Fibroblast of skin of left biceps (primary cell): ENCODE measurements at regions not wholly inside any gene's neighbourhood (a gene's known extent, or its start where the extent isn't known, plus 50 kb on each side); places are given as distances from the start of the nearest gene placed in this dataset.

ENCODE experiments used
- DNase-seq, 2 experiments: peaks; one replicate each; pipeline ENCODE4 v3.0.0-alpha.2; 2013; ENCODE audit warnings: low read depth in 2 of 2

DNA sequence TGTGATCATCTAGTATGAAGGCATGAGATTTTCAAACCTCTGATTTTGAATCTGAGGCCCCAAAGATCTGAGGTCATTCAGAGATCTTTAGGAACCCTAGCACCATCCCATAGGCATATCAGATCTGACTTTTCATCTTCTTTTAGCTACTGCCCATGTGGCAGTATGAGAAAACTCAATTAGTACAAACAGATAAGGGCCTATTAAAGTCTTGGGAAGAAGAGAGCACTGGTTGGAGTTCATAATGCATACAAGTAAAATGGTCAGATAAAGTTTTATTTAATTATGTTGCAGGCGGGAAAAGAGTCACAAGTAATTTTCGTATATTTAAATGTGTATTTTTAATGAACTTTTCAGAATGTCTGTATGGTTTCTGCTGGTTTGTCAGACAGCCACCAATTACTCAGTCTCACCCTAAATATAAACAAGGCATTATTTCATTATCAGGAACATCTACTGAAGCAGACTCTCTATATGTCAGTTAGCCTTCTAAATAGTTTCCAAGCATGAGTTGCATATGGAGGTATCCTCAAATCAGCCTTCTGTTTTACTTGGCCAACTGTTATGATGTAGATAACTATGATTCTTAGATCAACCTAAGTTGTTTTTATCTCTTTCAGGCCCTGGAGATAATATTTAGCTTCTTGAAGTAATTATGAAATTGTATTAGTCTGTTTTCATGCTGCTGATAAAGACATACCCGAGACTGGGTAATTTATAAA lies 340.3 kb upstream of the TBC1D5 start:
- DNase-seq = no peak

- peak in 1 of 2 experiments; percentile 11 for DNase-seq
Measured at GRCh38 chr3:18080198-18080689, 337.8 kb upstream of the TBC1D5 start.

DNA sequence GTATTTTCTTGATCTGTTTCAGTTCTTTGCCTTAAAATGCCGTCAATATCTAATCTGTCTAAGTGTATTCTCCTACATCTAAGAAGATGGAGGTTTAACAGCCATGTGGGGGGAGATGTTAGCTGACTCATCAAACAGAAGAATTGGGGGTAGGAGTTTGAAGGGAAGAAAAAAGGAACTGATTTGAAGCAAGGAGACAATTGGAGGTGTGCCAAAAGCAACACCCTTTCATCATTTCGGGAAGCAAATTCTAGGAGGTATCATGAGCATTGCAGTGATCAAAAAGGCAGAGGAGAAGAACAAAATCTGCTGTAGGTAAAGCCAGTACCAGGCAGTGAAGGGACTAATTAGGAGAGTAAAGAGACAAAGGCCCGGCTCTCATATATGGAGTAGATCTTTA lies 337.3 kb upstream of the TBC1D5 start:
- no peak for DNase-seq

DNA sequence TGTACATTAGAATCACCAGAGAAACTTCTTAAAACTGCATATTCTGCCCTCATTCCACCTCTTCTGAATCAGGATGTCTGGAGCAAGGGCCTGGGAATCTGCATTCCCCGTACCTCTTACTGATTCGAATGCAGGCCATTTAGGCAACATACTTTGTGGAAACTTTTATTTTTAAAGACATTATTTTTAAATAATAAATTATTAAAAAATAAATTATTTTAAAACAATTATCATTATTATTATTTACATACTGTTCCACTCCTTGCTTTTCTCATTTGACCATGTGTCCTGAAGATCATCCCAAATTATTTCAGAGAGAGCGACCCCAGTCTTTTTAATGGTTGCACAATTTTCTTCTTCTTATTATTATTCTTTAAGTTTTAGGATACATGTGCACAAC lies 336.6 kb upstream of the TBC1D5 start:
- no peak for DNase-seq

GRCh38 chr3:18077128-18077840 lies 334.9 kb upstream of the TBC1D5 start:
- no peak for DNase-seq

- DNase-seq = no peak
Measured at GRCh38 chr3:18076301-18076700, 333.9 kb upstream of the TBC1D5 start.

DNA sequence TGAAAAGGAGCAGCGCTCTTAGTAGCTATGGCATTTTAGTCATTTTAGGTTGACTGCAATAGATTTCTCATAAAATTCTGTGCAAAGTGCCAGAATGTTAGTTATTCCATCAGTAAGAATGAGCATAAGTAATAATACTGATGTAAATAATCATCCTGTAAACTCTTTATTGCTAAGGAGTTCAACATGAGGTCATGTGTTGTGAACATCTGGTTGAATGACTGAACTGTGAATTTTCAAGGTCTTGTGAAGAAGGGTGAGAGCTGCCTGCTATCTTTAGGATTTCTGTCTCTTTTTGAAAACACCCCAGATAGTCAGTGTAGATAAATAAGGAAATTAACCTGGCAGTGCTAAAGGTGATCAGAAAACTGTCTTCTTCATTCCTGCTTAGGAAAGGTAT lies 333.4 kb upstream of the TBC1D5 start:
- no peak for DNase-seq

DNA sequence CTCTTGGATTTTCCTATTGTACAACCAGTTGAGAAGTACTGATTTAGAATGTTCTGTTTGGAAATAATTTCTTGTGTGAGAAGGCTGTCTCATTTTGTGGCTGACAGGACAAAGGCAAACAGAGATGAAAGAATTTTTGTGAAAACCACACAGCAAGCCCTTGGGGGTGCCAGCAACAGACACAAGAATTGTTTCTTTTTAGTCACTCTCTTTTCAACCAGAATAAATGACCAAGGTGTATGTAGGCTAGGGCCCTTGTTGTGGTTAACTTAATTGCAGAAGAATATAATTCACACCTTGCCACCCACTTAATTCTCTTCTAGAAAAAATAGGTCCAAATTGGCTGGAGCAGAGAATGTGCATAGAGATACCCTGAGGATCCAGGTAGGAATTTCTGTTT lies 329.4 kb upstream of the TBC1D5 start:
- no peak for DNase-seq

DNA sequence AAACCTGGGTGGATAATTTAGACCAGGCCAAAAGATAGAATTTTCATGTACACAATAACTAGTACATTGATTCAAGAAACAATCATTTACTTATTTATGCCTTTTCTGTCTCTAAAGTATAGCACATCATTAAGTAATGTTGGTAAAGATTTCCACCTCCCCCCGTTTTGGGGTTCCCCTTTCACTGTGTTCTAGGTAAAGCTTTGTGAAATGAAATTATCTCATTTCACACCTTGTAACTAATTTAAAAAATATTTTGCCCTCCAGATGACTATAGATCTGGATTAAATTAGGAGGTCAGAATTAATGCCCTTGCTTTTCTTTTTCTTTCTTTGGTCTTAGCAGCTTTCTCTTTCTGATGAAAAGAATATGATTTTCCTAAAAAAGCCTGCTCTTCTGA lies 328.5 kb upstream of the TBC1D5 start:
- DNase-seq = no peak

GRCh38 chr3:18070231-18070630 lies 327.8 kb upstream of the TBC1D5 start:
- no peak for DNase-seq

GRCh38 chr3:18069568-18069967 lies 327.1 kb upstream of the TBC1D5 start:
- DNase-seq = no peak

DNA sequence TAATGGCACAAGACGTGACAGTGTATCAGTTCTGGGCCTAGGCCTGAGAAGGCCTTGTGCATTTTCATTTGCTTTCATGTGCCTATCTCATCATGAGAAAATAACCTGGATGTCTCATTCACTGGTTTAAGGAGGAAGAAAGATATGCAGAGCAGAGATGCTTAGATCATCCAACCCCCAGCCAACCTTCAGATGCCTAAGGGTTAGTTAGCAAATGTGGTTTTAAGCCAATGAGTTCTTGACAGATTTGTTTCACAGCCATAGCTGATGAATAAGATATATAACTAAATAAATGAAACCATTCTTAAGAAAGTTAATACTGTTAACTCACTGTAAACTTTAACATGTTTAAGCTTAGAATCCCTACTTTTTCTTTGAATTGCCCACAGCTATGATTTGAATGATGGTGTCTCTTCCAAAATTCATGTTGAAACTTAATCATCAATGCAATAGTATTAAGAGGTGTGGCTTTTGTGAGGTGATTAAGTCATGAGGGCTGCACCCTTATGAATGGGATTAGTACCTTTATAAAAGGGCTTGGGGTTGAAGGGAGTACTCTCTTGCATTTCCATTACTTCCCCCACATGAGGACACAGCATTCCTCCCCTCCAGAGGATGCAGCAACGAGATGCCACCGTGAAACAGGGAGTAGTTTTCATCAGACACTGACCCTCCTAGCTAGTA lies 324.6 kb upstream of the TBC1D5 start:
- no peak for DNase-seq

GRCh38 chr3:18064586-18064985 lies 322.2 kb upstream of the TBC1D5 start:
- DNase-seq = no peak

- DNase-seq = no peak
Measured at GRCh38 chr3:18062657-18063025, 320.2 kb upstream of the TBC1D5 start.

DNA sequence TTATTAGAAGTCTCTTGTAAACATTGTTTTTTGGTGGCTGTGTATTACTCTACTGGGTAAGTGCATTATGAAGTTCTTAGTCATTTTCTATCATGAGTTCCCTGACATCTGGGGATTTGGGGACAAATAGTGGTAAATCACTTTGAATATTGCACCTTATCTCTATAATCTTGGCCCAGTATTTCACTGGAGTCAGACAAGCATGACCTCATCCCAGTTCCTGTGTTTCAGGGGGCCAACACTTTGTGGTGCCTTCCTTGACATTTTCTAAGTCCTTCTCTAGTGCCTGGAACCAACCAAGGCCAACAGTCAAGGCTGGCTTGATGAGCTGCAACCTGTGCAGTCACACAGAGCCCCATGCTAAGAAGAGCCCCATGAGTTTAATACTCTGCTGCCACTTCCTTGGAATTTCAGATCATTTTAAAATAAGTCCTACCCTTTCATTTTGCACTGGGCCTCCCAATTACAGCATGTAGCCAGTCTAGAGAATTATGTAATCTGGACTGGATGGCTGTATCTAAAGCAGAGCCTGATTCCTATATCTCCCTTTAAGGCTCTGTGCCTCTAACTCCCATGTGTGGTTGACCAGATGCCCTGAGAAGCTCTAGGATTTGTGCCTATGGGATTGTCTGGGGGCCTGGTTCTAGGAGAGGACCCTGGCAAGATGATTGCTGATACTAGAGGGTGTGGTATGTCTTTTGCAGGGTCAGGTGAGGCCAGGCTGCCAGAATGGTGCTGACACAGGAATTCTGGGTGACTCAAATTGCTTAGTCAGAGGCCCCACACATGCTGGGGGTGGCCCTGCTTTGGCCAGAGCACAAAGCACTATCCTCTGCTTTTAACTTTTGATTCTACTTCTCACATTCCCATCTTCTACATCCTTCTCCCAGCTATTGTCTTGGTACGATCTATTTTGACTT lies 319.6 kb upstream of the TBC1D5 start:
- no peak for DNase-seq

- DNase-seq = no peak
Measured at GRCh38 chr3:18058666-18059065, 316.2 kb upstream of the TBC1D5 start.

DNA sequence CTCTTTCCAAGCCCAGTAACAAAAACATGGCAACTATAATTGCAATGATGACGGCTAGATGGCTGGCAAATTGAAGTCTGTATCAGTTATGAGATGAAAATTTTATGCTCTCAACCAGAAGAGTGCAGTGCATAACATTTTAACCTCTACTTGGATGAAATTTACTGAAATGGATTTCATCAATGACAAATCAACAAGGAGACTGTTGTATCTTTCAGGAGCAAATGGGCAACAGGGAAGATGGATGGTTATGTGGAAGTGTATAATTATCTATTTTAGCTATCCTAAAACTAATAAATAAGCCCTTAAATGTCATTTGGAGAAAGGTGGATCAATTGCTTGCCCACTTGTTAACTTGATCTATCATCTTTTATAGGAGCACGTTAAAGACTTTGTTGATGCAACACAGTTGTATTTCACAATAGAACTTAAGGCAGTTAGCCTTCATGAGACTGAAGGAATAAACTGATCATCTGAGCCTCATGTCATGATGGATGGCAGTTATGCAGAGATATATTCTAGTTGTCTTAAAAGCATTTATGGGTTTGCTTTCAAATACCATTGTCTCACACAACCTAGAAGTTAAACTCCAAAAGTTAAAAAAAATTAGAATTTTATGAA lies 315.1 kb upstream of the TBC1D5 start:
- no peak for DNase-seq

DNA sequence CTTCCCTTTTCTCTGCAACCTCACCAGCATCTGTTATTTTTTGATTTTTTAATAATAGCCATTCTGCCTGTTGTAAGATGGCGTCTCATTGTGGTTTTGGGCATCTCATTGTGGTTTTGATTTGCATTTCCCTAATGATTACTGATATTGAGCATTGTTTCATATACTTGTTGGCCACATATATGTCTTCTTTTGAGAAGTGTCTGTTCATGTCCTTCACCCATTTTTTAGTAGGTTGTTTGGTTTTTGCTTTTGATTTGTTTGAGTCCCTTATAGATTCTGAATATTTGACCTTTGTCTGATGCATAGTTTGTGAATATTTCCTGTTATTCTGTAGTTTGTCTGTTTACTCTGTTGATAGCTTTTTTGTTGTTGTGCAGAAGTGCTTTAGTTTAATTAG lies 312.2 kb upstream of the TBC1D5 start:
- no peak for DNase-seq

DNA sequence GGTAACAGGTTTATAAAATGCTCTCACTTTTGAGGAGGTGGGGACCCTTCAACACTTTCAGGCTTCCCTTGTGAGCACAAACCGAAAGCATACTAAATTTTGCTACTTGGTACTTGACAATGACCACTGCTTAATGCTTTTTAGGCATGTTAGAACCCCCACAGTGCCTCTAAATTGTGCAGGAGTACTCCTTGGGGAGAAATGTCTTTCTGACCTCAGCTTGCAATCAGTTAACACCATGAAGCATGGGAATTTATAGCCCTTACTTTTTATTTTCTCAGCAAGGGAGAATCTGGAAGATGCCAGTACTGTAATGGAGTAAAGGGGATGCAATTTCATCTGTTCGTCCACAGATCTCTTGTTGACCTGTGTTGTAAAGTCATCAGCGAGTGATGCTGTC lies 308.9 kb upstream of the TBC1D5 start:
- no peak for DNase-seq

- DNase-seq = no peak
Measured at GRCh38 chr3:18049096-18049495, 306.7 kb upstream of the TBC1D5 start.

GRCh38 chr3:18047052-18047451 lies 304.6 kb upstream of the TBC1D5 start:
- DNase-seq = peak; percentile 8 to 19
